ENCODE measurements at regions not wholly inside any gene's neighbourhood (a gene's known extent, or its start where the extent isn't known, plus 50 kb on each side); places are given as distances from the start of the nearest gene placed in this dataset.

- no peak for TF ChIP-seq SIN3A (IDR thresholded peaks at IDR 0.05; ENCODE audit: low read depth, low read length)
- no peak overlapping the region for H2AFZ ChIP-seq (ENCODE audit: control insufficient read depth, low read depth, low read length)
- H3K36me3 ChIP-seq (ENCODE audit: control insufficient read depth in 2 of 2, insufficient read depth in 2 of 2, low read length in 1 of 2): no peaks in the 10 kb centered on the region
- H3K9ac ChIP-seq (ENCODE audit: control insufficient read depth, insufficient read depth, low read length): no peak overlapping the region
- H3K4me3 ChIP-seq: no peak overlapping the region
- no peaks in the 10 kb centered on the region for H4K20me1 ChIP-seq (ENCODE audit: control insufficient read depth, insufficient read depth)
- no peaks in the 10 kb centered on the region for H3K4me1 ChIP-seq (ENCODE audit: control insufficient read depth, insufficient read depth, low read length)
- CTCF ChIA-PET: interaction anchor here (0.6 kb wide), 1 partner anchor 110 kb away, joined by 4 read pairs; no protein-coding TSS in a partner anchor
- intact Hi-C loops (cut with micrococcal nuclease; ENCODE audit: unreplicated experiment): no loop called here
- BruUV-seq (replicated peaks): no TSS peak
- SMC1A ChIA-PET (ENCODE audit: uncharacterized antibody, unreplicated experiment): no interaction called here
- WGBS (ENCODE audit: insufficient coverage, insufficient replicate concordance, low lambda C conversion rate, missing lambda C conversion rate): 3% methylated on average over 2 of the region's 2 CpGs
- H3K79me2 ChIP-seq (ENCODE audit: control insufficient read depth, insufficient read depth, low read length): no peaks in the 10 kb centered on the region
- no peaks in the 10 kb centered on the region for H3K9me3 ChIP-seq (replicated peaks; ENCODE audit: control insufficient read depth, insufficient read depth, low read length)
- DNase-seq (ENCODE audit: low read depth, low spot score) (no peak), FAIRE-seq (no peak), ATAC-seq (no peak)
- RAD21 ChIA-PET (ENCODE audit: unreplicated experiment): no interaction called here
- no peak overlapping the region for H3K27ac ChIP-seq (ENCODE audit: control insufficient read depth, insufficient read depth)
- POLR2A ChIA-PET: no interaction called here
- H3K27me3 ChIP-seq (replicated peaks in 1 of 2; ENCODE audit: control insufficient read depth in 2 of 2, insufficient read depth in 2 of 2, low read length in 1 of 2): no peaks in the 10 kb centered on the region; a peak in 1 of 4 replicates
- H3K4me2 ChIP-seq (ENCODE audit: control insufficient read depth, insufficient read depth): no peak overlapping the region
- in situ Hi-C loops (cut with MboI): no loop called here
Measured at GRCh38 chr12:77118696-77119095, 53.3 kb upstream of the E2F7 start.

GRCh38 chr12:77116277-77116676, 50.9 kb upstream of the E2F7 start:
- POLR2A ChIA-PET: no interaction called here
- no peak for TF ChIP-seq ZNF687 (IDR thresholded peaks at IDR 0.05)
- no peak for TF ChIP-seq TBL1XR1 (IDR thresholded peaks at IDR 0.05; ENCODE audit: low read depth, low read length)
- no peaks in the 10 kb centered on the region; the same call in 2 of the 3 replicates for H3K9me3 ChIP-seq (replicated peaks; ENCODE audit: control insufficient read depth, insufficient read depth, low read length)
- intact Hi-C loops (cut with micrococcal nuclease; ENCODE audit: unreplicated experiment) (no loop called here), in situ Hi-C loops (cut with MboI) (no loop called here)
- no peaks in the 10 kb centered on the region; a peak in 1 of 4 replicates for H3K27me3 ChIP-seq (replicated peaks in 1 of 2; ENCODE audit: control insufficient read depth in 2 of 2, insufficient read depth in 2 of 2, low read length in 1 of 2)
- no peaks in the 10 kb centered on the region for H3K4me1 ChIP-seq (ENCODE audit: control insufficient read depth, insufficient read depth, low read length)
- H3K9ac ChIP-seq (ENCODE audit: control insufficient read depth, insufficient read depth, low read length): no peak overlapping the region
- no peak for FAIRE-seq
- H3K36me3 ChIP-seq (ENCODE audit: control insufficient read depth in 2 of 2, insufficient read depth in 2 of 2, low read length in 1 of 2): no peaks in the 10 kb centered on the region
- CTCF ChIA-PET: interaction anchor here (0.7 kb wide), 1 partner anchor 165 kb away, joined by 3 read pairs; no protein-coding TSS in a partner anchor
- H3K4me2 ChIP-seq (ENCODE audit: control insufficient read depth, insufficient read depth): no peak overlapping the region
- DNase-seq (ENCODE audit: low read depth, low spot score): no peak
- no peaks in the 10 kb centered on the region for H3K79me2 ChIP-seq (ENCODE audit: control insufficient read depth, insufficient read depth, low read length)
- 83% methylated on average over 2 of the region's 2 CpGs for WGBS (ENCODE audit: insufficient coverage, insufficient replicate concordance, low lambda C conversion rate, missing lambda C conversion rate)
- BruUV-seq (replicated peaks): no TSS peak
- H3K27ac ChIP-seq (ENCODE audit: control insufficient read depth, insufficient read depth): no peak overlapping the region
- RAD21 ChIA-PET (ENCODE audit: unreplicated experiment): no interaction called here
- no peak overlapping the region for H2AFZ ChIP-seq (ENCODE audit: control insufficient read depth, low read depth, low read length)
- no peak overlapping the region for H3K4me3 ChIP-seq
- SMC1A ChIA-PET (ENCODE audit: uncharacterized antibody, unreplicated experiment): interaction anchor here (0.6 kb wide), 1 partner anchor 131 kb away, joined by 3 read pairs; no protein-coding TSS in a partner anchor
- ATAC-seq: no peak
- H4K20me1 ChIP-seq (ENCODE audit: control insufficient read depth, insufficient read depth): no peaks in the 10 kb centered on the region

Measured in GM12878 (cell line).